ENCODE measurements at regions not wholly inside any gene's neighbourhood (a gene's known extent, or its start where the extent isn't known, plus 50 kb on each side); places are given as distances from the start of the nearest gene placed in this dataset.
"Not testable (repeated sequence)": the region's sequence is repeated elsewhere in the genome, so short reads cannot be mapped to it uniquely, and the experiment has no call there.

- H3K36me3 Mint-ChIP-seq, DNase-seq, H3K4me3 Mint-ChIP-seq, POLR2A ChIA-PET, H3K9me3 Mint-ChIP-seq, ATAC-seq, H3K27ac Mint-ChIP-seq, H3K27me3 Mint-ChIP-seq, H3K4me1 Mint-ChIP-seq: not testable (repeated sequence)
Measured at GRCh38 chr1:146695388-146695787, 242.7 kb upstream of the NBPF12 start.

DNA sequence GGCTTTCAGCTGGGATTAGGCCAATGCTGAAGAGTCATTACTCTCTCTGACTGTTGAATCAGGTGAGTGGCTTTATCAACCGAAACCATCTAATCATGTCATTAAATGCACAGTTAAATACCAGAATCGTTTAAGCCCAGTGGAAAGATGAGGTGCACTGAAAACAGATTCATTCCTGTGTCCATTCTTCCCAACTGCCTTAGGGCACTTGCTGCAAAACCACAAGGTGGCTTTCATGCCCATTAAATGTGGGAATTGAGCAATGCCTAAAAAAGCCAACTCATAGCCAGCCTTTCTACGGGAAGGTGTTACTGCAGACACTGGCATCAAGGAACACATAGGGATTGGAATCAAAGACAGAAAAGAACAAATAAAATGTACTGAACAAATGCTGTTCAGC lies 246.3 kb upstream of the NBPF12 start:
- H3K9me3 Mint-ChIP-seq, POLR2A ChIA-PET, H3K4me1 Mint-ChIP-seq, H3K27me3 Mint-ChIP-seq, H3K27ac Mint-ChIP-seq, DNase-seq, H3K4me3 Mint-ChIP-seq, H3K36me3 Mint-ChIP-seq, ATAC-seq: not testable (repeated sequence)

GRCh38 chr1:146688893-146689292 lies 249.2 kb upstream of the NBPF12 start:
- POLR2A ChIA-PET, ATAC-seq: not testable (repeated sequence)

GRCh38 chr1:146686777-146687366 lies 251.3 kb upstream of the NBPF12 start:
- H3K4me1 Mint-ChIP-seq, H3K9me3 Mint-ChIP-seq, DNase-seq, ATAC-seq, H3K27me3 Mint-ChIP-seq, H3K36me3 Mint-ChIP-seq, POLR2A ChIA-PET, H3K27ac Mint-ChIP-seq, H3K4me3 Mint-ChIP-seq: not testable (repeated sequence)

More at GRCh38 chr1:146688893-146689292, 249.2 kb upstream of the NBPF12 start:
- H3K4me1 Mint-ChIP-seq, H3K4me3 Mint-ChIP-seq, DNase-seq, H3K9me3 Mint-ChIP-seq, H3K27me3 Mint-ChIP-seq, H3K36me3 Mint-ChIP-seq, H3K27ac Mint-ChIP-seq: not testable (repeated sequence)

DNA sequence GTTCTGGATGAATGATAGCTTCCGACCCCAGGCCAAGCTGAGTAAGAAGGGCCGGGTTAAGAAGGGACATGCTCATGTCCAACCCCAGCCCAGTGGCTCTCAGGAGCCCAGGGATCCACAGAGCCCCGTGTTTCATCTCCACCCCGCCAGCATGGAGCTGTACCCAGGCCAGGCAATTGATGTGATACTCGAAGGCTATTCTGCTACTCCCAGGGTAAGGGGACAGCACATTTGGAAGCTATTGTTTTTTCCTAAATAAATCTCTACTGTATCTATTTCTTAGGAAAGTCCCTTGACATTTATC lies 255.0 kb upstream of the NBPF12 start:
- H3K4me3 Mint-ChIP-seq, H3K4me1 Mint-ChIP-seq, H3K36me3 Mint-ChIP-seq, ATAC-seq, POLR2A ChIA-PET, H3K9me3 Mint-ChIP-seq, H3K27me3 Mint-ChIP-seq, DNase-seq, H3K27ac Mint-ChIP-seq: not testable (repeated sequence)

- H3K36me3 Mint-ChIP-seq, H3K4me1 Mint-ChIP-seq, H3K9me3 Mint-ChIP-seq, H3K27me3 Mint-ChIP-seq, H3K27ac Mint-ChIP-seq, DNase-seq, ATAC-seq, H3K4me3 Mint-ChIP-seq, POLR2A ChIA-PET: not testable (repeated sequence)
Measured at GRCh38 chr1:146682227-146683125, 255.6 kb upstream of the NBPF12 start.

GRCh38 chr1:146673729-146674299 lies 264.3 kb upstream of the NBPF12 start:
- H3K27me3 Mint-ChIP-seq, POLR2A ChIA-PET, H3K4me3 Mint-ChIP-seq, H3K36me3 Mint-ChIP-seq, H3K9me3 Mint-ChIP-seq, ATAC-seq, DNase-seq, H3K27ac Mint-ChIP-seq, H3K4me1 Mint-ChIP-seq: not testable (repeated sequence)

GRCh38 chr1:146672608-146673007 lies 265.5 kb upstream of the NBPF12 start:
- H3K27ac Mint-ChIP-seq, ATAC-seq, H3K9me3 Mint-ChIP-seq, POLR2A ChIA-PET, H3K4me3 Mint-ChIP-seq, H3K36me3 Mint-ChIP-seq, H3K4me1 Mint-ChIP-seq, DNase-seq, H3K27me3 Mint-ChIP-seq: not testable (repeated sequence)

DNA sequence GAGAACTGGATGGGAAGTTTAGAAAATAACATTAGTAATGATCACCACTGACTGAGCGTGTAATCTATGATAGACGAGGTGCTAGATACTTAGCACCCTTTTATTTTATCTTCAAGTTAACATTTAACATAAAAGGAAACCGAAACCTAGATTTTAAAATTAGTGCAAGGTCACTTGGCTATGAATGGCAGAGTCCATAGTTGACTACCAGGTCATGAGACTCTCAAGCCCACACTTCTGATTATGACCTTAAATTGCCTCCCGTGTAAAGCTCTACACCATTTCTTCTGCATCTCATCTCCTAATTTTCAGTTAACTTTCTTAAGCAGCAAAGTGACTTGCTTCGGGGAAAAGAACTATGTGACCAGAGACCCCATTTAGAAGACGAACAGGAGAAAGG lies 266.5 kb upstream of the NBPF12 start:
- H3K9me3 Mint-ChIP-seq, ATAC-seq, H3K36me3 Mint-ChIP-seq, DNase-seq, H3K27ac Mint-ChIP-seq, POLR2A ChIA-PET, H3K4me1 Mint-ChIP-seq, H3K27me3 Mint-ChIP-seq, H3K4me3 Mint-ChIP-seq: not testable (repeated sequence)

- H3K36me3 Mint-ChIP-seq, H3K9me3 Mint-ChIP-seq, H3K27ac Mint-ChIP-seq, H3K27me3 Mint-ChIP-seq, ATAC-seq, DNase-seq, H3K4me1 Mint-ChIP-seq, POLR2A ChIA-PET, H3K4me3 Mint-ChIP-seq: not testable (repeated sequence)
Measured at GRCh38 chr1:146670832-146671566, 267.1 kb upstream of the NBPF12 start.

DNA sequence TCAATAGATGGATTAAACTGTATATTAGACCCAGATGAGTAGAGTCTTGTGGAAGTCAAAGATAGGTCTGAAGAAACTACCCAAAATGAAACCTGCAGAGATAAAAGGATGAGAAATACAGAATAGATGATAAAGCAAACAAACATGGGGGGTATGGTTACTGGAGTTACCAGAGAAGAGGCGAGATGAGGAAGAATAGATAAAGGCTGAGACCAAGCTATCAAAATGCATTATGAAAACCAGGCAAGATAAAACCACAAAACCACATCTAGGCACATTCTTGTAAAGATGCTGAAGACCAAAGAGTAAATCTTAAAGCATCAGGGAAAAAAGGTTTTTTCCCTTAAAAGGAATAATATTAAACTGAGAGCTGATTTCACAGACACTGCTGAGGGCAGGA lies 271.8 kb upstream of the NBPF12 start:
- ATAC-seq: peak in 1 of 2 donors; percentile 30
- POLR2A ChIA-PET, H3K36me3 Mint-ChIP-seq, H3K4me1 Mint-ChIP-seq, DNase-seq, H3K27ac Mint-ChIP-seq, H3K27me3 Mint-ChIP-seq, H3K4me3 Mint-ChIP-seq, H3K9me3 Mint-ChIP-seq: not testable (repeated sequence)

DNA sequence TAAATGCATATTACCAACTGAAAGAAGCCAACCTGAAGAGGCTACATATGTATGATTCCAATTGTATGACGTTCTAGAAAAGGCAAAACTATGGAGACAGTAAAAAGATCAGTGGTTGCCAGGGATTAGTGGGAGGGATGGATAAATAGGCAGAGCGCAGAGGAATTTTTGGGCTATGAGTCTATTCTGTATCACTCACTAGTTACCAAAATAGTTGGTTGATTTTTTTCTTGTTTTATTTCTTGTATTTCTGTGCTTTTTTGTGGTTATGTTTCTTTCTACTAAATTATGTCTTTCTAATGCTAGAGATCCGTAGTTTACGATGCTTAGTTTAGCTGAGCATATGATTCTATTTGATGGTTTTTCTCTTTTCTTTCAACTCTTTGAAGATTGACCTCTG lies 277.9 kb upstream of the NBPF12 start:
- H3K4me1 Mint-ChIP-seq, H3K36me3 Mint-ChIP-seq, POLR2A ChIA-PET, ATAC-seq, DNase-seq, H3K9me3 Mint-ChIP-seq, H3K27me3 Mint-ChIP-seq, H3K4me3 Mint-ChIP-seq, H3K27ac Mint-ChIP-seq: not testable (repeated sequence)

DNA sequence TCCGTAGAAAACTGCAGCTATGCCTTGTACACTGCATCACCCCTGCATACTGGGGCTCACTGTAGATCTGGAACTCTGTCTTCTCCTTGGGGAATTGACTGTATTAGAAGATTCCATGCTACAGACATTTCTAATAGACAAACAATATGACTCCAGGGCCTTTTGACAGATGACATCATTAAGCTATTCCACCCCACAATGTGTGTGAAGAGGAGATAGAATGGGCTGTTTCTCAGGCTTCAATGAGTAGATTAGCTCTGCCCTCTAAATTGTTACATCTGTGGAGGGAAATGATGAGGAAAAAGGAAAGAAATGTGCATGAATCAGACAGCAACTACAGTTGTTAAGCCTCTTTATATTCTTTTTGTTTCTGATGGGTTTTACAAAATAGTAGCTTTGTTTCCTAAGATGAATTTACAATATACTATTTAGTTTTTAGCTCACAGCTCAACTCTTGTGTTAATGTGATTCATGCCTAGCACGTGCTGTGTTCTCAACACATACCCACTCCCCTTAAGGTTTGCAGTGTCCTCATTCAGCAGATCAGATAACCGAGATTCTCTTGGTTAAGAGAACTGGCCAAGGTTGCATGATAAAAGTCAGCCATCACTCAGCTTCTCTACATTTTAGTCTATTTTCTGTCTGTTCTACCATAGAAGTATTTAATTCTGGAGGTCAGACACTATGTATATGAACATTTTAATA lies 281.6 kb upstream of the NBPF12 start:
- DNase-seq, POLR2A ChIA-PET, ATAC-seq, H3K27ac Mint-ChIP-seq, H3K9me3 Mint-ChIP-seq, H3K4me3 Mint-ChIP-seq, H3K4me1 Mint-ChIP-seq, H3K27me3 Mint-ChIP-seq, H3K36me3 Mint-ChIP-seq: not testable (repeated sequence)

Data from naive thymus-derived CD8-positive, alpha-beta T cell (primary cell).